Astrocyte (in vitro differentiated cells and primary cell): ENCODE measurements at regions not wholly inside any gene's neighbourhood (a gene's known extent, or its start where the extent isn't known, plus 50 kb on each side); places are given as distances from the start of the nearest gene placed in this dataset.

Experiments used
- DNase-seq: peaks from one replicate; pipeline ENCODE4 v3.0.0-alpha.2; 2010; ENCODE audit warnings: low read depth
- FAIRE-seq: peaks from 2 replicates; lab custom pipeline; 2011; peaks lifted over from hg19 to GRCh38; lab: Jason Lieb, UNC
- H2AFZ ChIP-seq: 2 replicates; pipeline ENCODE4 v1.6.0; 2012; ENCODE audit warnings: low read depth, low read length, inconsistent platforms
- H3K27ac ChIP-seq: 2 replicates; pipeline ENCODE4 v1.5.1; 2011; ENCODE audit warnings: low read depth, low read length, inconsistent platforms
- H3K27me3 ChIP-seq: 2 replicates; pipeline ENCODE4 v1.6.0; 2011; ENCODE audit warnings: low read length, inconsistent platforms; ENCODE audit not compliant: insufficient read depth
- H3K36me3 ChIP-seq: 2 replicates; pipeline ENCODE4 v1.5.1; 2011; ENCODE audit warnings: low read length, inconsistent platforms; ENCODE audit not compliant: insufficient read depth
- H3K4me1 ChIP-seq: 2 replicates; pipeline ENCODE4 v1.5.1; 2011; ENCODE audit warnings: low read length, inconsistent platforms; ENCODE audit not compliant: insufficient read depth
- H3K4me2 ChIP-seq: 2 replicates; pipeline ENCODE4 v1.6.0; 2012; ENCODE audit warnings: low read length, inconsistent platforms
- H3K4me3 ChIP-seq: 2 replicates; pipeline ENCODE4 v1.5.1; 2011; ENCODE audit warnings: low read depth, mild to moderate bottlenecking, low read length, inconsistent platforms; ENCODE audit not compliant: insufficient read depth
- H3K79me2 ChIP-seq: 2 replicates; pipeline ENCODE4 v1.6.0; 2012; ENCODE audit warnings: mild to moderate bottlenecking, low read length, inconsistent platforms; ENCODE audit not compliant: insufficient read depth
- H3K9ac ChIP-seq: 2 replicates; pipeline ENCODE4 v1.6.0; 2012; ENCODE audit warnings: mild to moderate bottlenecking, low read length, inconsistent platforms
- H3K9me3 ChIP-seq: 2 replicates; pipeline ENCODE4 v1.5.1; 2012; ENCODE audit warnings: low read depth, mild to moderate bottlenecking, low read length, inconsistent platforms; ENCODE audit not compliant: insufficient read depth
- H4K20me1 ChIP-seq: 2 replicates; pipeline ENCODE4 v1.6.0; 2012; ENCODE audit warnings: low read length, inconsistent platforms; ENCODE audit not compliant: insufficient read depth
- H3K27ac Mint-ChIP-seq: one replicate; pipeline ENCODE4 v1.8.0; 2021; ENCODE audit warnings: mild to moderate bottlenecking, mixed read lengths; ENCODE audit not compliant: unreplicated experiment
- H3K27me3 Mint-ChIP-seq: one replicate; pipeline ENCODE4 v1.8.0; 2021; ENCODE audit warnings: low read depth, mixed read lengths; ENCODE audit not compliant: unreplicated experiment
- H3K36me3 Mint-ChIP-seq: one replicate; pipeline ENCODE4 v1.8.0; 2021; ENCODE audit warnings: low read depth, mixed read lengths; ENCODE audit not compliant: unreplicated experiment
- H3K4me1 Mint-ChIP-seq: one replicate; pipeline ENCODE4 v1.8.0; 2021; ENCODE audit warnings: low read depth, mixed read lengths; ENCODE audit not compliant: unreplicated experiment
- H3K4me3 Mint-ChIP-seq: one replicate; pipeline ENCODE4 v1.8.0; 2021; ENCODE audit warnings: mild to moderate bottlenecking, moderate library complexity, mixed read lengths; ENCODE audit not compliant: unreplicated experiment
- H3K9me3 Mint-ChIP-seq: one replicate; pipeline ENCODE4 v1.8.0; 2021; ENCODE audit warnings: mild to moderate bottlenecking, mixed read lengths; ENCODE audit not compliant: unreplicated experiment
- CTCF ChIP-seq: IDR thresholded peaks from 2 replicates; pipeline ENCODE4 v1.5.1; 2011; ENCODE audit warnings: low read depth, mild to moderate bottlenecking, inconsistent platforms, low read length, moderate library complexity; ENCODE audit not compliant: insufficient read depth
- EZH2 ChIP-seq: IDR thresholded peaks from 2 replicates; pipeline ENCODE4 v1.6.1; 2012; ENCODE audit warnings: mild to moderate bottlenecking, low read length, inconsistent platforms; ENCODE audit not compliant: insufficient read depth

- TF ChIP-seq CTCF = no peak
- no peak for TF ChIP-seq EZH2
- Mint-ChIP-seq H3K9me3 (peaks cover 7% of the 10 kb centered on the region), H3K4me1 (no peaks in the 10 kb centered on the region), H3K27me3 (no peaks in the 10 kb centered on the region), H3K27ac (no peak overlapping the region), H3K4me3 (no peak overlapping the region), H3K36me3 (no peaks in the 10 kb centered on the region)
- H3K27me3 ChIP-seq = no peaks in the 10 kb centered on the region
- H4K20me1 ChIP-seq = no peaks in the 10 kb centered on the region
- H3K9ac ChIP-seq = no peak overlapping the region
- H3K27ac ChIP-seq = no peak overlapping the region
- no peaks in the 10 kb centered on the region for H3K79me2 ChIP-seq
- no peaks in the 10 kb centered on the region for H3K36me3 ChIP-seq
- H2AFZ ChIP-seq = no peak overlapping the region
- H3K4me1 ChIP-seq = no peaks in the 10 kb centered on the region
- H3K9me3 ChIP-seq = no peaks in the 10 kb centered on the region
- H3K4me3 ChIP-seq = no peak overlapping the region
- DNase-seq = peak; percentile 25
- no peak overlapping the region for H3K4me2 ChIP-seq
- FAIRE-seq = no peak
Observed at GRCh38 chr13:74868049-74868448, 613.9 kb downstream of the TBC1D4 start.

- Histone ChIP-seq H3K36me3 (no peaks in the 10 kb centered on the region), H3K4me3 (no peak overlapping the region), H3K4me1 (no peaks in the 10 kb centered on the region), H3K9ac (no peak overlapping the region), H3K27ac (no peak overlapping the region), H3K4me2 (no peak overlapping the region), H3K9me3 (no peaks in the 10 kb centered on the region), H3K79me2 (no peaks in the 10 kb centered on the region), H4K20me1 (no peaks in the 10 kb centered on the region), H3K27me3 (no peaks in the 10 kb centered on the region), H2AFZ (no peak overlapping the region)
- DNase-seq (peak; percentile 32), FAIRE-seq (peak; percentile 74)
- H3K27me3 Mint-ChIP-seq = no peaks in the 10 kb centered on the region
- no peaks in the 10 kb centered on the region for H3K36me3 Mint-ChIP-seq
- no peak for TF ChIP-seq CTCF
- no peak for TF ChIP-seq EZH2
- no peak overlapping the region for H3K27ac Mint-ChIP-seq
- no peak overlapping the region for H3K4me3 Mint-ChIP-seq
- H3K9me3 Mint-ChIP-seq = peaks cover 7% of the 10 kb centered on the region
- H3K4me1 Mint-ChIP-seq = no peaks in the 10 kb centered on the region
Observed at GRCh38 chr13:74867460-74867859, 614.5 kb downstream of the TBC1D4 start.

GRCh38 chr13:74866101-74866500 lies 615.9 kb downstream of the TBC1D4 start:
- FAIRE-seq = no peak
- Histone ChIP-seq H3K9ac (no peak overlapping the region), H3K36me3 (no peaks in the 10 kb centered on the region), H3K27me3 (no peaks in the 10 kb centered on the region), H2AFZ (no peak overlapping the region), H3K9me3 (no peaks in the 10 kb centered on the region), H3K27ac (no peak overlapping the region), H4K20me1 (no peaks in the 10 kb centered on the region), H3K4me2 (no peak overlapping the region), H3K4me1 (no peaks in the 10 kb centered on the region), H3K4me3 (no peak overlapping the region), H3K79me2 (no peaks in the 10 kb centered on the region)
- Mint-ChIP-seq H3K36me3 (no peaks in the 10 kb centered on the region), H3K4me3 (no peak overlapping the region), H3K9me3 (peaks cover 7% of the 10 kb centered on the region), H3K4me1 (no peaks in the 10 kb centered on the region), H3K27me3 (no peaks in the 10 kb centered on the region), H3K27ac (no peak overlapping the region)
- DNase-seq = no peak
- TF ChIP-seq CTCF (no peak), EZH2 (no peak)
